ENCODE measurements at regions not wholly inside any gene's neighbourhood (a gene's known extent, or its start where the extent isn't known, plus 50 kb on each side); places are given as distances from the start of the nearest gene placed in this dataset.

- TF ChIP-seq, protein P1, sequence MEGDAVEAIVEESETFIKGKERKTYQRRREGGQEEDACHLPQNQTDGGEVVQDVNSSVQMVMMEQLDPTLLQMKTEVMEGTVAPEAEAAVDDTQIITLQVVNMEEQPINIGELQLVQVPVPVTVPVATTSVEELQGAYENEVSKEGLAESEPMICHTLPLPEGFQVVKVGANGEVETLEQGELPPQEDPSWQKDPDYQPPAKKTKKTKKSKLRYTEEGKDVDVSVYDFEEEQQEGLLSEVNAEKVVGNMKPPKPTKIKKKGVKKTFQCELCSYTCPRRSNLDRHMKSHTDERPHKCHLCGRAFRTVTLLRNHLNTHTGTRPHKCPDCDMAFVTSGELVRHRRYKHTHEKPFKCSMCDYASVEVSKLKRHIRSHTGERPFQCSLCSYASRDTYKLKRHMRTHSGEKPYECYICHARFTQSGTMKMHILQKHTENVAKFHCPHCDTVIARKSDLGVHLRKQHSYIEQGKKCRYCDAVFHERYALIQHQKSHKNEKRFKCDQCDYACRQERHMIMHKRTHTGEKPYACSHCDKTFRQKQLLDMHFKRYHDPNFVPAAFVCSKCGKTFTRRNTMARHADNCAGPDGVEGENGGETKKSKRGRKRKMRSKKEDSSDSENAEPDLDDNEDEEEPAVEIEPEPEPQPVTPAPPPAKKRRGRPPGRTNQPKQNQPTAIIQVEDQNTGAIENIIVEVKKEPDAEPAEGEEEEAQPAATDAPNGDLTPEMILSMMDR (IDR thresholded peaks at IDR 0.05), result no peak
- no peaks in the 10 kb centered on the region for H3K27me3 ChIP-seq (ENCODE audit: control insufficient read depth, insufficient read depth, low read length)
Observed at GRCh38 chr14:82223276-82223675, 689.6 kb upstream of the SEL1L start.

DNA sequence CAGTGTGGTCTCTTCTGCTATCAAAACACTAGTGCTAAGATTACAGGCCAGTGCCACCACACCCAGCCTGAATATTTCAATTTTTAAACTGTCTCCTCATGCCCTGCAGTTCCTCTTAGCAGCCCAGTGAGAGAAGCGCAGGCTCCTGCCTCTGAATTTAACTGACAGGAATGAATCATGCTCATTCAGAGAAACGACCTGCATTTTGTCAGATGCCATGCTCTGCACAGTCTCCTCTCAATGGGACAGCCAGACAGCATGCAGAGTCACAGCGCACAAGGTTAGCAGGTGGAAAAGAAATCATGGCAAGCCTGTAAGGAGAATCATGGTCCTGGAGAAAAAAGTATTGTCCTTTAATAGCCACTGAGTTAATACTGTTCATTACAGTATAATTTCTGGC is 691.0 kb upstream of the SEL1L start:
- Histone ChIP-seq H3K79me2 (no peaks in the 10 kb centered on the region), H3K9ac (no peak overlapping the region), H3K27me3 (ENCODE audit: control insufficient read depth, insufficient read depth, low read length) (no peaks in the 10 kb centered on the region), H3K36me3 (ENCODE audit: control insufficient read depth, insufficient read depth, low read length) (no peaks in the 10 kb centered on the region), H3K9me3 (ENCODE audit: control insufficient read depth, low read length) (no peaks in the 10 kb centered on the region), H3K4me3 (ENCODE audit: low read depth, low read length) (no peak overlapping the region), H2AFZ (no peak overlapping the region), H3K4me1 (no peaks in the 10 kb centered on the region), H3K27ac (no peak overlapping the region), H3K4me2 (ENCODE audit: low read length) (no peak overlapping the region)
- TF ChIP-seq, protein P1 (IDR thresholded peaks at IDR 0.05), result no peak

More at GRCh38 chr14:82223276-82223675, 689.6 kb upstream of the SEL1L start:
- H3K9ac ChIP-seq, result no peak overlapping the region
- no peak overlapping the region for H3K27ac ChIP-seq
- H3K4me3 ChIP-seq (ENCODE audit: low read depth, low read length), result no peak overlapping the region
- H3K9me3 ChIP-seq (ENCODE audit: control insufficient read depth, low read length), result no peaks in the 10 kb centered on the region
- no peaks in the 10 kb centered on the region for H3K4me1 ChIP-seq
- H3K4me2 ChIP-seq (ENCODE audit: low read length), result no peak overlapping the region
- no peaks in the 10 kb centered on the region for H3K79me2 ChIP-seq
- no peak overlapping the region for H2AFZ ChIP-seq
- H3K36me3 ChIP-seq (ENCODE audit: control insufficient read depth, insufficient read depth, low read length), result no peaks in the 10 kb centered on the region

DNA sequence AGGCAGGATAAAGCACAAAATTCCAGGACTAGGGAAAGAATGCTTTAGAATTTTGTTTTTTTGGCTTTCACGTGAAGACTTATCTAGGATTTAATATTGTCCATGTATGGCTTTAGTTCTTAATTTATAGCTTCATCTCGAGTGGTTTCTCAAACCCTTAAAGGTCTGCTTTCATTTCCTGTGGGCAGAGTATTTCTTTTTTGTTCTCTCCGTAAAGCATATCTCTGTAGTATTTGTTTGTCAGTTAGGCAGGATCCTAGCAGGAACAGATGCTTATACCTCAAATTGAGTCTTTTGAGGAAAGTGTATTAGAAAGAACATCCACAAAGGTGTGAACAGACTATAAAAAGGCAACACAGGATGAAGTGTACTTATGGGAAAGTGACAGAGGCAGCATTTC is 697.1 kb upstream of the SEL1L start:
- H3K4me3 ChIP-seq (ENCODE audit: low read depth, low read length), result no peak overlapping the region
- H3K4me1 ChIP-seq, result no peaks in the 10 kb centered on the region
- H3K9ac ChIP-seq, result no peak overlapping the region
- H3K27ac ChIP-seq, result no peak overlapping the region
- no peak overlapping the region for H3K4me2 ChIP-seq (ENCODE audit: low read length)
- H3K9me3 ChIP-seq (ENCODE audit: control insufficient read depth, low read length), result no peaks in the 10 kb centered on the region
- H2AFZ ChIP-seq, result no peak overlapping the region
- no peaks in the 10 kb centered on the region for H3K36me3 ChIP-seq (ENCODE audit: control insufficient read depth, insufficient read depth, low read length)
- no peaks in the 10 kb centered on the region for H3K27me3 ChIP-seq (ENCODE audit: control insufficient read depth, insufficient read depth, low read length)
- TF ChIP-seq, protein P1 (IDR thresholded peaks at IDR 0.05), result no peak
- no peaks in the 10 kb centered on the region for H3K79me2 ChIP-seq

GRCh38 chr14:82238649-82239048 is 705.0 kb upstream of the SEL1L start:
- no peaks in the 10 kb centered on the region for H3K9me3 ChIP-seq (ENCODE audit: control insufficient read depth, low read length)
- no peaks in the 10 kb centered on the region for H3K36me3 ChIP-seq (ENCODE audit: control insufficient read depth, insufficient read depth, low read length)
- no peak overlapping the region for H3K9ac ChIP-seq
- H3K4me2 ChIP-seq (ENCODE audit: low read length), result no peak overlapping the region
- TF ChIP-seq, protein P1 (IDR thresholded peaks at IDR 0.05), result no peak
- no peak overlapping the region for H3K27ac ChIP-seq
- no peak overlapping the region for H3K4me3 ChIP-seq (ENCODE audit: low read depth, low read length)
- H3K79me2 ChIP-seq, result no peaks in the 10 kb centered on the region
- no peaks in the 10 kb centered on the region for H3K4me1 ChIP-seq
- H3K27me3 ChIP-seq (ENCODE audit: control insufficient read depth, insufficient read depth, low read length), result no peaks in the 10 kb centered on the region
- H2AFZ ChIP-seq, result no peak overlapping the region

- Histone ChIP-seq H3K27ac (no peak overlapping the region), H3K79me2 (no peaks in the 10 kb centered on the region), H3K4me1 (no peaks in the 10 kb centered on the region), H3K27me3 (ENCODE audit: control insufficient read depth, insufficient read depth, low read length) (no peaks in the 10 kb centered on the region), H3K4me3 (ENCODE audit: low read depth, low read length) (no peak overlapping the region), H3K9me3 (ENCODE audit: control insufficient read depth, low read length) (no peaks in the 10 kb centered on the region), H3K36me3 (ENCODE audit: control insufficient read depth, insufficient read depth, low read length) (no peaks in the 10 kb centered on the region), H3K4me2 (ENCODE audit: low read length) (no peak overlapping the region), H2AFZ (no peak overlapping the region), H3K9ac (no peak overlapping the region)
- TF ChIP-seq, protein P1 (IDR thresholded peaks at IDR 0.05), result no peak
Observed at GRCh38 chr14:82239223-82239622, 705.6 kb upstream of the SEL1L start.
